ENCODE measurements at regions not wholly inside any gene's neighbourhood (a gene's known extent, or its start where the extent isn't known, plus 50 kb on each side); places are given as distances from the start of the nearest gene placed in this dataset.

GRCh38 chr6:54043360-54043759, 67.9 kb upstream of the MLIP start:
- CTCF ChIA-PET (ENCODE audit: unreplicated experiment): no interaction called here

GRCh38 chr6:54044059-54044458, 67.2 kb upstream of the MLIP start:
- CTCF ChIA-PET (ENCODE audit: unreplicated experiment): no interaction called here
- no peak for DNase-seq (ENCODE audit: low spot score)
- Histone ChIP-seq H3K79me2 (ENCODE audit: insufficient read depth, low read depth, low read length) (no peaks in the 10 kb centered on the region), H4K20me1 (ENCODE audit: insufficient read depth, low read length) (no peaks in the 10 kb centered on the region), H3K9me2 (ENCODE audit: insufficient read depth, low read length) (no peaks in the 10 kb centered on the region), H2AFZ (ENCODE audit: low read length) (no peak overlapping the region), H3K36me3 (ENCODE audit: insufficient read depth, low read length) (no peaks in the 10 kb centered on the region), H3K4me3 (ENCODE audit: low read depth, low read length, poor library complexity, severe bottlenecking) (no peak overlapping the region), H3K4me2 (ENCODE audit: low read length) (no peak overlapping the region), H3K4me1 (ENCODE audit: insufficient read depth, low read length, poor library complexity, severe bottlenecking) (no peaks in the 10 kb centered on the region), H3K9me3 (ENCODE audit: low read length) (no peaks in the 10 kb centered on the region), H3K27ac (ENCODE audit: low read depth, low read length, poor library complexity, severe bottlenecking) (no peak overlapping the region)
- no TSS peak for BruUV-seq (replicated peaks)
- POLR2A ChIA-PET: no interaction called here
- intact Hi-C loops (cut with micrococcal nuclease; ENCODE audit: unreplicated experiment): no loop called here
- no peak for TF ChIP-seq EZH2phosphoT487 (IDR thresholded peaks at IDR 0.05; ENCODE audit: borderline replicate concordance, low read depth, low read length)
- TF ChIP-seq CTCF (conservative IDR thresholded peaks at IDR 0.05; ENCODE audit: low read length): no peak

More at GRCh38 chr6:54043360-54043759, 67.9 kb upstream of the MLIP start:
- H2AFZ ChIP-seq (ENCODE audit: low read length): no peak overlapping the region
- no peaks in the 10 kb centered on the region for H3K9me2 ChIP-seq (ENCODE audit: insufficient read depth, low read length)
- no peaks in the 10 kb centered on the region for H4K20me1 ChIP-seq (ENCODE audit: insufficient read depth, low read length)
- no peak overlapping the region for H3K4me2 ChIP-seq (ENCODE audit: low read length)
- H3K36me3 ChIP-seq (ENCODE audit: insufficient read depth, low read length): no peaks in the 10 kb centered on the region
- DNase-seq (ENCODE audit: low spot score): no peak
- H3K79me2 ChIP-seq (ENCODE audit: insufficient read depth, low read depth, low read length): no peaks in the 10 kb centered on the region
- no TSS peak for BruUV-seq (replicated peaks)
- intact Hi-C loops (cut with micrococcal nuclease; ENCODE audit: unreplicated experiment): no loop called here
- POLR2A ChIA-PET: no interaction called here
- H3K9me3 ChIP-seq (ENCODE audit: low read length): no peaks in the 10 kb centered on the region
- no peak overlapping the region for H3K4me3 ChIP-seq (ENCODE audit: low read depth, low read length, poor library complexity, severe bottlenecking)
- no peaks in the 10 kb centered on the region for H3K4me1 ChIP-seq (ENCODE audit: insufficient read depth, low read length, poor library complexity, severe bottlenecking)
- TF ChIP-seq CTCF (conservative IDR thresholded peaks at IDR 0.05; ENCODE audit: low read length) (no peak), EZH2phosphoT487 (IDR thresholded peaks at IDR 0.05; ENCODE audit: borderline replicate concordance, low read depth, low read length) (no peak)
- H3K27ac ChIP-seq (ENCODE audit: low read depth, low read length, poor library complexity, severe bottlenecking): no peak overlapping the region

GRCh38 chr6:54048782-54049181, 62.5 kb upstream of the MLIP start:
- no peak overlapping the region for H3K27ac ChIP-seq (ENCODE audit: low read depth, low read length, poor library complexity, severe bottlenecking)
- H4K20me1 ChIP-seq (ENCODE audit: insufficient read depth, low read length): no peaks in the 10 kb centered on the region
- no TSS peak for BruUV-seq (replicated peaks)
- CTCF ChIA-PET (ENCODE audit: unreplicated experiment): no interaction called here
- TF ChIP-seq CTCF (conservative IDR thresholded peaks at IDR 0.05; ENCODE audit: low read length): no peak
- no peak for TF ChIP-seq EZH2phosphoT487 (IDR thresholded peaks at IDR 0.05; ENCODE audit: borderline replicate concordance, low read depth, low read length)
- no peaks in the 10 kb centered on the region for H3K9me2 ChIP-seq (ENCODE audit: insufficient read depth, low read length)
- H3K4me2 ChIP-seq (ENCODE audit: low read length): no peak overlapping the region
- H3K9me3 ChIP-seq (ENCODE audit: low read length): no peaks in the 10 kb centered on the region
- DNase-seq (ENCODE audit: low spot score): no peak
- POLR2A ChIA-PET: no interaction called here
- no peaks in the 10 kb centered on the region for H3K36me3 ChIP-seq (ENCODE audit: insufficient read depth, low read length)
- H3K4me1 ChIP-seq (ENCODE audit: insufficient read depth, low read length, poor library complexity, severe bottlenecking): no peaks in the 10 kb centered on the region
- no peaks in the 10 kb centered on the region for H3K79me2 ChIP-seq (ENCODE audit: insufficient read depth, low read depth, low read length)
- no peak overlapping the region for H3K4me3 ChIP-seq (ENCODE audit: low read depth, low read length, poor library complexity, severe bottlenecking)
- H2AFZ ChIP-seq (ENCODE audit: low read length): no peak overlapping the region
- intact Hi-C loops (cut with micrococcal nuclease; ENCODE audit: unreplicated experiment): no loop called here
